ENCODE measurements at regions not wholly inside any gene's neighbourhood (a gene's known extent, or its start where the extent isn't known, plus 50 kb on each side); places are given as distances from the start of the nearest gene placed in this dataset.
A peak's percentile ranks its signal among the peaks of the same experiment; 100 is the strongest.
"Not testable (repeated sequence)": the region's sequence is repeated elsewhere in the genome, so short reads cannot be mapped to it uniquely, and the experiment has no call there.

GRCh38 chr1:109857702-109858101 lies 52.9 kb upstream of the CSF1 start:
- H3K27ac Mint-ChIP-seq; H3K4me3 Mint-ChIP-seq (ENCODE audit: low read depth); H3K36me3 Mint-ChIP-seq (ENCODE audit: insufficient read depth); DNase-seq (ENCODE audit: low spot score, unreplicated experiment); H3K9me3 Mint-ChIP-seq (ENCODE audit: low read depth): not testable (repeated sequence)
- peaks cover 19% of the 10 kb centered on the region for H3K4me1 Mint-ChIP-seq (ENCODE audit: low read depth)
- H3K27me3 Mint-ChIP-seq, result peaks cover 60% of the 10 kb centered on the region

DNA sequence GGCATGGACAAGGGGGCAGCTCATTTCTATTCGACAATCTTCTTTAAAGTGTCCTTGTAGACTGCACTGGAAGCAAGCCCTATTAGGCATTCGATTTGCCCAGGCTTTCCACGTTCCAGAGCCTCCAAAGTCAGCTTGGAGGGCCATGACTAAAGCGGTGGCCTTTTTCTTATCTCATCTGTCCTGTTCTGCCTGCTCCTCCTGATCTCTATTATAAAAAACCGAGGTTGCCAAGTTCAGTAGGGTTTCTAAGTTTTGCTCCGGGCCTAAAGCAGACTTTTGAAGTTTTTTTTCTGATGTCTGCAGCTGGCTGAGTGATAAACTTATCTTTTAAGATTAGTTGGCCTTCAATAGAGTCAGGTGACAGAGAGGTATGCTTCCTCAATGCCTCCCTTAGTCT lies 54.7 kb upstream of the CSF1 start:
- not testable (repeated sequence) for H3K4me3 Mint-ChIP-seq (ENCODE audit: low read depth); H3K27ac Mint-ChIP-seq

DNA sequence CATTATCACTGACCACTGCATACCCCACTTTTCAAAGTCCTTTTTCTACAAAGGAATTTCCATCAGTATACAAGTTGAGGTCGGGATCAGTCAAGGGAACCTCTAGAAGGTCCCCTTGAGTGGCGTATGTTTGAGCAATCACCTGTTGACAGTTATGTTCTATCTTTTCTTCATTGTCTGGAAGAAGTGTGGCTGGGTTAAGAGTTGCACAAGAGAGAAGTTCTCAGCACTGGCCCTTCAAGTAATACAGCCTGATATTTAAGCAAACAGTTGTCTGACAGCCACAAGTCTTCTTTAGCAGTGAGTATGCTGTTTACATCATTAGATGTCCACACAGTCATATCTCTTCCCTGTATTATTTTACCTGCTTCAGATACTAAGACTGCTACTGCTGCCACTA lies 56.7 kb upstream of the CSF1 start:
- Mint-ChIP-seq H3K4me1 (ENCODE audit: low read depth) (peaks cover 21% of the 10 kb centered on the region), H3K27me3 (peaks cover 50% of the 10 kb centered on the region)
- H3K4me3 Mint-ChIP-seq (ENCODE audit: low read depth); DNase-seq (ENCODE audit: low spot score, unreplicated experiment); H3K27ac Mint-ChIP-seq; H3K9me3 Mint-ChIP-seq (ENCODE audit: low read depth); H3K36me3 Mint-ChIP-seq (ENCODE audit: insufficient read depth): not testable (repeated sequence)

More for the DNA sequence above, 54.7 kb upstream of the CSF1 start:
- Mint-ChIP-seq H3K4me1 (ENCODE audit: low read depth) (peaks cover 19% of the 10 kb centered on the region), H3K27me3 (peaks cover 61% of the 10 kb centered on the region)
- DNase-seq (ENCODE audit: low spot score, unreplicated experiment); H3K36me3 Mint-ChIP-seq (ENCODE audit: insufficient read depth); H3K9me3 Mint-ChIP-seq (ENCODE audit: low read depth): not testable (repeated sequence)

DNA sequence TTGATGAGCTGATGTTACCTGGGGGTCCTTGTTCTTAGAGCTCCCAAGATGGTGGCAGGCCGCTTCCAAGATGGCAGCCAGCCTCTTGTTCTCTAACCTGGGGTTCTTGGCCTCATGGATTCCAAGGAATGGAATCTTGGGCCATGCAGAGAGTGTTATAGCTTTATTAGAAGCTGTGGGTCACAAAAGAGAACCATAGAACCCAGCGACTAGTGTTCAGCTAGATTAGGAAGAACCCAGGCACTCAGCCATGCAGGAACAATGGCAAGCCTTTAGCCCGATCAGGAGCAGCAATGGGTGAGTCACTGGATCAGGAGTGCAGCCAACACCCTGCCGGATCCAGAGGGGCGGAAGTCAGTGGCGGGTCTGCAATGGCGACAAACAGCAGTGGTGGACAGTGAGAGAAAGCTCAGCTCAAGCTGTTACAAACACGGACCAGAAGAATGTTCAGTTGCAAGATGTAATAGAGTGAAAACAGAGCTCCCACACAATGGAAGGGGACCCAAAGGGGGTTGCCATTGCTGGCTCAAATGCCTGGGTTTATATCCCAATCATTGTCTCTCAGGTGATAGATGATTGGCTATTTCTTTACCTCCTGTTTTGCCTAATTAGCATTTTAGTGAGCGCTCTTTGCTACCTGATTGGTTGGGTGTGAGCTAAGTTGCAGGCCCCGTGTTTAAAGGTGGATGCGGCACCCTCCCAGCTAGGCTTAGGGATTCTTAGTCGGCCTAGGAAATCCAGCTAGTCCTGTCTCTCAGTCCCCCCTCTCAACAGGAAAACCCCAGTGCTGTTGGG lies 58.2 kb upstream of the CSF1 start:
- not testable (repeated sequence) for H3K27ac Mint-ChIP-seq; H3K36me3 Mint-ChIP-seq (ENCODE audit: insufficient read depth); H3K9me3 Mint-ChIP-seq (ENCODE audit: low read depth); DNase-seq (ENCODE audit: low spot score, unreplicated experiment); H3K4me3 Mint-ChIP-seq (ENCODE audit: low read depth)
- Mint-ChIP-seq H3K4me1 (ENCODE audit: low read depth) (peaks cover 20% of the 10 kb centered on the region), H3K27me3 (peaks cover 37% of the 10 kb centered on the region)

GRCh38 chr1:109850827-109851226 lies 59.8 kb upstream of the CSF1 start:
- no peak overlapping the region for H3K4me3 Mint-ChIP-seq (ENCODE audit: low read depth)
- no peaks in the 10 kb centered on the region for H3K9me3 Mint-ChIP-seq (ENCODE audit: low read depth)
- H3K36me3 Mint-ChIP-seq (ENCODE audit: insufficient read depth), result no peaks in the 10 kb centered on the region

GRCh38 chr1:109850194-109850593 lies 60.5 kb upstream of the CSF1 start:
- DNase-seq (ENCODE audit: low spot score, unreplicated experiment), result no peak
- Mint-ChIP-seq H3K4me1 (ENCODE audit: low read depth) (peaks cover 7% of the 10 kb centered on the region), H3K27ac (no peak overlapping the region), H3K9me3 (ENCODE audit: low read depth) (no peaks in the 10 kb centered on the region), H3K36me3 (ENCODE audit: insufficient read depth) (no peaks in the 10 kb centered on the region), H3K27me3 (peaks cover 21% of the 10 kb centered on the region), H3K4me3 (ENCODE audit: low read depth) (no peak overlapping the region)
- TF ChIP-seq, protein P1, sequence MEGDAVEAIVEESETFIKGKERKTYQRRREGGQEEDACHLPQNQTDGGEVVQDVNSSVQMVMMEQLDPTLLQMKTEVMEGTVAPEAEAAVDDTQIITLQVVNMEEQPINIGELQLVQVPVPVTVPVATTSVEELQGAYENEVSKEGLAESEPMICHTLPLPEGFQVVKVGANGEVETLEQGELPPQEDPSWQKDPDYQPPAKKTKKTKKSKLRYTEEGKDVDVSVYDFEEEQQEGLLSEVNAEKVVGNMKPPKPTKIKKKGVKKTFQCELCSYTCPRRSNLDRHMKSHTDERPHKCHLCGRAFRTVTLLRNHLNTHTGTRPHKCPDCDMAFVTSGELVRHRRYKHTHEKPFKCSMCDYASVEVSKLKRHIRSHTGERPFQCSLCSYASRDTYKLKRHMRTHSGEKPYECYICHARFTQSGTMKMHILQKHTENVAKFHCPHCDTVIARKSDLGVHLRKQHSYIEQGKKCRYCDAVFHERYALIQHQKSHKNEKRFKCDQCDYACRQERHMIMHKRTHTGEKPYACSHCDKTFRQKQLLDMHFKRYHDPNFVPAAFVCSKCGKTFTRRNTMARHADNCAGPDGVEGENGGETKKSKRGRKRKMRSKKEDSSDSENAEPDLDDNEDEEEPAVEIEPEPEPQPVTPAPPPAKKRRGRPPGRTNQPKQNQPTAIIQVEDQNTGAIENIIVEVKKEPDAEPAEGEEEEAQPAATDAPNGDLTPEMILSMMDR (IDR thresholded peaks at IDR 0.05; ENCODE audit: unreplicated experiment), result no peak

More at GRCh38 chr1:109850827-109851226, 59.8 kb upstream of the CSF1 start:
- Mint-ChIP-seq H3K27me3 (peaks cover 27% of the 10 kb centered on the region), H3K4me1 (ENCODE audit: low read depth) (peaks cover 9% of the 10 kb centered on the region), H3K27ac (no peak overlapping the region)
- TF ChIP-seq, protein P1 (IDR thresholded peaks at IDR 0.05; ENCODE audit: unreplicated experiment), result no peak
- DNase-seq (ENCODE audit: low spot score, unreplicated experiment), result no peak

DNA sequence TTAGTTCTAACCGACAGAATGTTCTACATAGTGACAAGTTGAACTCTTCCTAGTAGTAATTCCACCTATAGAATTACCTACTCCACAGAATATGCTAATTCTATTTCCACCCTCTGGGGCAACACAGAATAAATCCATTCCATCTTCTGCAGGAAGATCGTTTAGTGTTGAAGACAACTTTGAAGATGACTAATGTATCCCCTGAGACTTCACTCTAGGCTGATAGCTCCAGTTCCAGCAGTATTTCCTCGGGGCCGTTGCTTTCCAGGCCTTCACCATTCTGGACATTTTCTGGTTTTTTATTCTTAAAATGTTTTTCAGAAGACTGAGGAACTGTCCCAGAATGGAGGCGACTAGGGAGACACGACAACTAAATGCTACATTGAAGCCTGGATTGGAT lies 61.0 kb upstream of the CSF1 start:
- peak overlapping the region; percentile 3 for H3K27ac Mint-ChIP-seq
- peaks cover 7% of the 10 kb centered on the region for H3K4me1 Mint-ChIP-seq (ENCODE audit: low read depth)
- no peak overlapping the region for H3K4me3 Mint-ChIP-seq (ENCODE audit: low read depth)
- H3K36me3 Mint-ChIP-seq (ENCODE audit: insufficient read depth), result no peaks in the 10 kb centered on the region
- DNase-seq (ENCODE audit: low spot score, unreplicated experiment), result no peak
- TF ChIP-seq, protein P1 (IDR thresholded peaks at IDR 0.05; ENCODE audit: unreplicated experiment), result no peak
- H3K27me3 Mint-ChIP-seq, result peaks cover 17% of the 10 kb centered on the region
- H3K9me3 Mint-ChIP-seq (ENCODE audit: low read depth), result no peaks in the 10 kb centered on the region

Data from progenitor cell of endocrine pancreas (in vitro differentiated cells).